Endothelial cell (in vitro differentiated cells): ENCODE measurements at regions not wholly inside any gene's neighbourhood (a gene's known extent, or its start where the extent isn't known, plus 50 kb on each side); places are given as distances from the start of the nearest gene placed in this dataset.

Experiments
- DNase-seq: peaks from one replicate; pipeline ENCODE4 v3.0.0; 2021; ENCODE audit warnings: low spot score
- H3K27ac Mint-ChIP-seq: one replicate; pipeline ENCODE4 v1.8.0; 2021; ENCODE audit warnings: mixed read lengths, inconsistent platforms; ENCODE audit not compliant: unreplicated experiment
- H3K27me3 Mint-ChIP-seq: one replicate; pipeline ENCODE4 v1.8.0; 2021; ENCODE audit warnings: mild to moderate bottlenecking, moderate library complexity, mixed read lengths, inconsistent platforms; ENCODE audit not compliant: unreplicated experiment
- H3K36me3 Mint-ChIP-seq: one replicate; pipeline ENCODE4 v1.8.0; 2021; ENCODE audit warnings: mild to moderate bottlenecking, low read depth, mixed read lengths, inconsistent platforms; ENCODE audit not compliant: unreplicated experiment
- H3K4me1 Mint-ChIP-seq: one replicate; pipeline ENCODE4 v1.8.0; 2021; ENCODE audit warnings: mild to moderate bottlenecking, mixed read lengths, inconsistent platforms; ENCODE audit not compliant: unreplicated experiment
- H3K4me3 Mint-ChIP-seq: one replicate; pipeline ENCODE4 v1.8.0; 2021; ENCODE audit warnings: mild to moderate bottlenecking, mixed read lengths, inconsistent platforms; ENCODE audit not compliant: unreplicated experiment
- H3K9me3 Mint-ChIP-seq: one replicate; pipeline ENCODE4 v1.8.0; 2021; ENCODE audit warnings: mixed read lengths, inconsistent platforms; ENCODE audit not compliant: unreplicated experiment
- CTCF ChIP-seq: fragments of 200-600 bp; sonication (generic); IDR thresholded peaks from one replicate; pipeline ENCODE4 v1.5.0; 2021; ENCODE audit warnings: antibody characterized with exemption; ENCODE audit not compliant: unreplicated experiment

- Mint-ChIP-seq H3K27ac (no peak overlapping the region), H3K36me3 (no peaks in the 10 kb centered on the region), H3K4me3 (no peak overlapping the region), H3K4me1 (no peaks in the 10 kb centered on the region), H3K9me3 (no peaks in the 10 kb centered on the region), H3K27me3 (no peaks in the 10 kb centered on the region)
- no peak for DNase-seq
- TF ChIP-seq CTCF, result no peak
These were observed 232.1 kb downstream of the NECTIN3 start for GRCh38 chr3:111303760-111304159.

- H3K9me3 Mint-ChIP-seq, result no peaks in the 10 kb centered on the region
- no peak for TF ChIP-seq CTCF
- no peak overlapping the region for H3K27ac Mint-ChIP-seq
- no peak overlapping the region for H3K4me3 Mint-ChIP-seq
- peaks cover 18% of the 10 kb centered on the region for H3K4me1 Mint-ChIP-seq
- no peak for DNase-seq
- no peaks in the 10 kb centered on the region for H3K27me3 Mint-ChIP-seq
- no peaks in the 10 kb centered on the region for H3K36me3 Mint-ChIP-seq
These were observed 234.3 kb upstream of the CD96 start for GRCh38 chr3:111307676-111308075.

GRCh38 chr3:111311126-111311525 lies 230.9 kb upstream of the CD96 start:
- Mint-ChIP-seq H3K27ac (peak overlapping the region; percentile 8), H3K4me1 (peaks cover 18% of the 10 kb centered on the region), H3K27me3 (no peaks in the 10 kb centered on the region), H3K4me3 (no peak overlapping the region), H3K9me3 (no peaks in the 10 kb centered on the region), H3K36me3 (no peaks in the 10 kb centered on the region)
- no peak for TF ChIP-seq CTCF
- DNase-seq, result no peak

- no peak for DNase-seq
- no peak overlapping the region for H3K4me3 Mint-ChIP-seq
- peak overlapping the region; percentile 87 for H3K27ac Mint-ChIP-seq
- H3K4me1 Mint-ChIP-seq, result peaks cover 18% of the 10 kb centered on the region
- H3K36me3 Mint-ChIP-seq, result no peaks in the 10 kb centered on the region
- no peaks in the 10 kb centered on the region for H3K9me3 Mint-ChIP-seq
- H3K27me3 Mint-ChIP-seq, result no peaks in the 10 kb centered on the region
- TF ChIP-seq CTCF, result no peak
These were observed 230.2 kb upstream of the CD96 start for GRCh38 chr3:111311709-111312235.

GRCh38 chr3:111314181-111314873 lies 227.7 kb upstream of the CD96 start:
- Mint-ChIP-seq H3K27ac (no peak overlapping the region), H3K36me3 (no peaks in the 10 kb centered on the region)
- TF ChIP-seq CTCF, result no peak

More at GRCh38 chr3:111314181-111314873, 227.7 kb upstream of the CD96 start:
- H3K4me3 Mint-ChIP-seq, result no peak overlapping the region
- H3K4me1 Mint-ChIP-seq, result peaks cover 18% of the 10 kb centered on the region
- H3K27me3 Mint-ChIP-seq, result no peaks in the 10 kb centered on the region
- no peaks in the 10 kb centered on the region for H3K9me3 Mint-ChIP-seq
- no peak for DNase-seq
